Heart left ventricle (tissue), 16 donors: ENCODE measurements at regions not wholly inside any gene's neighbourhood (a gene's known extent, or its start where the extent isn't known, plus 50 kb on each side); places are given as distances from the start of the nearest gene placed in this dataset.

Experiments
- ATAC-seq, 4 donors: fragments of 200-7000 bp; cut with Tn5 transposase; one replicate each; pipeline ENCODE4 v1.9.1; 2020 to 2022; ENCODE audit warnings: moderate library complexity in 4 of 4, mild to moderate bottlenecking in 3 of 4, moderate number of reproducible peaks in 1 of 4
- DNase-seq, 5 donors: peaks; one replicate each; pipeline ENCODE4 v3.0.0-alpha.2; 2020
- H3K27ac ChIP-seq, 12 donors: fragments of 200-600 bp; sonication (generic) in 4 of 12; one replicate each; pipeline versions ENCODE4 v1.5.0 to v1.8.0; 2016 to 2022; ENCODE audit warnings: mild to moderate bottlenecking in 2 of 12
- H3K27me3 ChIP-seq, 9 donors: fragments of 200-600 bp; sonication (generic) in 2 of 9; one replicate each; pipeline versions ENCODE4 v1.5.1 to v1.8.0; 2016 to 2022; ENCODE audit warnings: mild to moderate bottlenecking in 3 of 9
- H3K36me3 ChIP-seq, 9 donors: fragments of 200-600 bp; sonication (generic) in 2 of 9; one replicate each; pipeline versions ENCODE4 v1.5.0 to v1.8.0; 2018 to 2022; ENCODE audit warnings: mild to moderate bottlenecking in 2 of 9
- H3K4me1 ChIP-seq, 12 donors: fragments of 200-600 bp; sonication (generic) in 4 of 12; one replicate each; pipeline versions ENCODE4 v1.5.0 to v1.8.0; 2016 to 2022; ENCODE audit warnings: mild to moderate bottlenecking in 3 of 12
- H3K4me3 ChIP-seq, 12 donors: fragments of 200-600 bp; sonication (generic) in 4 of 12; one replicate each; pipeline versions ENCODE4 v1.5.0 to v1.8.0; 2017 to 2022; ENCODE audit warnings: mild to moderate bottlenecking in 9 of 12, moderate library complexity in 4 of 12
- H3K9me3 ChIP-seq, 12 donors: fragments of 200-600 bp; sonication (generic) in 4 of 12; one replicate each; pipeline versions ENCODE4 v1.5.0 to v1.8.0; 2016 to 2022; ENCODE audit warnings: mild to moderate bottlenecking in 1 of 12
- POLR2A ChIP-seq, 2 donors: fragments of 450-650 bp; IDR thresholded peaks; one replicate each; pipeline ENCODE4 v1.6.1; 2017; ENCODE audit warnings: antibody characterized with exemption in 2 of 2, mild to moderate bottlenecking in 2 of 2, moderate library complexity in 2 of 2
- WGBS, 4 donors: extraction: QIAGEN DNeasy Blood & Tissue Kit in 2 of 4; methylation state at CpG; one replicate each; pipeline versions ENCODE4 v1.1.5 to v1.1.7; 2013 to 2018; 5-methylcytosine and 5-hydroxymethylcytosine counted together
- intact Hi-C, 10 donors: fragments of 100-400 bp; cut with DNase I; formaldehyde crosslinking; loops; one replicate each; pipeline versions ENCODE4 v1.11.1 to v1.14.2; 2022
- TF ChIP-seq, protein P1 (sequence below), 12 donors: fragments of 200-600 bp; sonication (generic) in 4 of 12; IDR thresholded peaks; one replicate each; pipeline versions ENCODE4 v1.5.0 to v1.8.0; 2018 to 2022; ENCODE audit warnings: antibody characterized with exemption in 12 of 12, mild to moderate bottlenecking in 5 of 12
- donor health status: ischemic (EF 13 %, LVEDD 7.1; RV severe dilation, severe dysfunction).
- donor health status: healthy with polysubstance abuse.
- donor health status: DM: no; HTN: yes; CAD: no.
- donor health status: DM: no; HTN: no; CAD: no.
- donor health status: ischemic (EF 25% LVEDD 6.9; RV normal size, moderate dysfunction).
- donor health status: ischemic (EF 25% LVEDD 5.7; RV mildly dilated, moderate dysfunction).
- donor health status: healthy.
- donor health status: DM: yes; HTN: yes; CAD: no.
- donor health status: ischemic (EF 35%, LVEDD 5.7; RV mildly dilated, moderate dysfunction).
- donor health status: nonischemic (EF 11% LVEDD 7.7; RV severe dilation, severe dysfunction).
- donor health status: DM: yes; HTN: yes; CAD: no.
- donor health status: PGD.
- donor health status: ischemic (EF 29% LVEDD 5.4; RV normal size, mild dysfunction).
- donor health status: nonischemic (EF 23%, LVEDD 6.1; RV moderate dilation, normal function).

DNA sequence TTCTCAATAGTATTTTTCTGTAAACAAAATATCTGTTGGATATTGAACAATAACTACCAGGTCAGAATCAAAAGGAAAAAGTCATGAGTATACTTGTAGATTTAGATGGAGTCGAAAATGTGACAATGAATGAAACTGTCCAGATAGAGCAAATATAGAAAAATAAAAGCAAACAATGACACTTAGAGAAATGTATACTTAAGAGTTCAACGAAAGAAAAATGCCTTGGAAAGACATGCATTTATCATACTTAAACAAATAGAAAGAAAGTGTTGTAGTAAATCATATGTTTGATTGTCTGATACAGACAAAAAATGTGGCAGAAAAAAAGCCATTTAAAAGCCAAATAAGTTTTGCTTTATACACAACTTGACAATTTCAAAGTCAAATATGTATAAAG, 571.2 kb upstream of the MGAT4C start:
- no peaks in the 10 kb centered on the region for H3K36me3 ChIP-seq
- no peak for TF ChIP-seq POLR2A (IDR thresholded peaks at IDR 0.05)
- TF ChIP-seq, protein P1, sequence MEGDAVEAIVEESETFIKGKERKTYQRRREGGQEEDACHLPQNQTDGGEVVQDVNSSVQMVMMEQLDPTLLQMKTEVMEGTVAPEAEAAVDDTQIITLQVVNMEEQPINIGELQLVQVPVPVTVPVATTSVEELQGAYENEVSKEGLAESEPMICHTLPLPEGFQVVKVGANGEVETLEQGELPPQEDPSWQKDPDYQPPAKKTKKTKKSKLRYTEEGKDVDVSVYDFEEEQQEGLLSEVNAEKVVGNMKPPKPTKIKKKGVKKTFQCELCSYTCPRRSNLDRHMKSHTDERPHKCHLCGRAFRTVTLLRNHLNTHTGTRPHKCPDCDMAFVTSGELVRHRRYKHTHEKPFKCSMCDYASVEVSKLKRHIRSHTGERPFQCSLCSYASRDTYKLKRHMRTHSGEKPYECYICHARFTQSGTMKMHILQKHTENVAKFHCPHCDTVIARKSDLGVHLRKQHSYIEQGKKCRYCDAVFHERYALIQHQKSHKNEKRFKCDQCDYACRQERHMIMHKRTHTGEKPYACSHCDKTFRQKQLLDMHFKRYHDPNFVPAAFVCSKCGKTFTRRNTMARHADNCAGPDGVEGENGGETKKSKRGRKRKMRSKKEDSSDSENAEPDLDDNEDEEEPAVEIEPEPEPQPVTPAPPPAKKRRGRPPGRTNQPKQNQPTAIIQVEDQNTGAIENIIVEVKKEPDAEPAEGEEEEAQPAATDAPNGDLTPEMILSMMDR (IDR thresholded peaks at IDR 0.05), result no peak
- DNase-seq (no peak), ATAC-seq (no peak)
- no peak overlapping the region for H3K27ac ChIP-seq
- 73 to 84% (median 77%) methylated on average over 2 of the region's 2 CpGs for WGBS, 4 donors
- intact Hi-C loops, result no loop called here
- H3K4me1 ChIP-seq, result no peaks in the 10 kb centered on the region
- no peak overlapping the region for H3K4me3 ChIP-seq
- H3K9me3 ChIP-seq, result no peaks in the 10 kb centered on the region
- H3K27me3 ChIP-seq, result no peaks in the 10 kb centered on the region

DNA sequence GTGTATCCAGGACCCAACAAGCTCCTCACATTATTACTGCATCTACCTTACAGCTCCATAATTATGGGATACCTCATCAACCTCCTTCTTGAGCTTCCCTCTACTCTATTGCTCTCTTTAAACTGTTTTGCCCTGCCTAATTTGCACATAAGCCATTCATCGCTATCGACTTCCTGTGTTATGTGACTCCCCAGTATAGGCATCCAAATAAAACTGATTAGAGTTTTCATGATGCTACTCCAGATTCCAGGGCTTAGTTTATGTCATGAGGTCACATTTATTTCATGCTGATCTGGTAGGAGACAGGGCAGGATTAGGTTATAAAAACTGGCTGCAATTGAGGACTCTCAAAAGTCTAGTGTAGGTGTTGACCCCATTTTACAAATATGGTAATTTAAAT, 569.9 kb upstream of the MGAT4C start:
- TF ChIP-seq POLR2A (IDR thresholded peaks at IDR 0.05), result no peak
- TF ChIP-seq, protein P1 (IDR thresholded peaks at IDR 0.05), result no peak
- no peaks in the 10 kb centered on the region for H3K9me3 ChIP-seq
- no peak for DNase-seq
- ATAC-seq, result no peak
- no peaks in the 10 kb centered on the region for H3K4me1 ChIP-seq
- 82 to 94% (median 87%) methylated on average over 2 of the region's 2 CpGs for WGBS, 4 donors
- H3K4me3 ChIP-seq, result no peak overlapping the region
- H3K36me3 ChIP-seq, result no peaks in the 10 kb centered on the region
- no peaks in the 10 kb centered on the region for H3K27me3 ChIP-seq
- intact Hi-C loops, result no loop called here
- H3K27ac ChIP-seq, result no peak overlapping the region

DNA sequence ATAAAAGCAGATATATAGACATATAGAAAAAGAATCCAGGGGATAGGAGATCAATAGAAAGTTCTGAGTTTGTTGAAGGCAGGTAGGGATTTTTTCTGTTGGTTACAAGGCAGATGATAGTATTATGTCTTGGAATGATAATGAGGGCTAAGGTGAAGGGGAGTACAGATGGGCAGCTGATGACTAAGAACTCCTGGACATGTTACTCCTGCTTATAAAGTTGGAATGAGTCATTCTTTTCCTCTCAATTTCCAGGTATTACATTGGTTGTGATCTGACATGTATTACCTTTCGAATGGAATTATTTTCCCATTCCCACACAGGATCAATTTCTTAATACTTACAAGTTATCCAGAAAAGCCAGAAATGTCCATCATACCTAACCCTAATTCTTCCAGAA, 545.2 kb upstream of the MGAT4C start:
- Histone ChIP-seq H3K27me3 (no peaks in the 10 kb centered on the region), H3K9me3 (no peaks in the 10 kb centered on the region), H3K27ac (no peak overlapping the region), H3K36me3 (no peaks in the 10 kb centered on the region), H3K4me1 (no peaks in the 10 kb centered on the region), H3K4me3 (no peak overlapping the region)
- intact Hi-C loops, result no loop called here
- ATAC-seq (no peak), DNase-seq (no peak)
- WGBS, 4 donors, result 79 to 95% (median 92%) methylated on average over 1 of the region's 1 CpG
- TF ChIP-seq POLR2A (IDR thresholded peaks at IDR 0.05), result no peak
- TF ChIP-seq, protein P1 (IDR thresholded peaks at IDR 0.05), result no peak

DNA sequence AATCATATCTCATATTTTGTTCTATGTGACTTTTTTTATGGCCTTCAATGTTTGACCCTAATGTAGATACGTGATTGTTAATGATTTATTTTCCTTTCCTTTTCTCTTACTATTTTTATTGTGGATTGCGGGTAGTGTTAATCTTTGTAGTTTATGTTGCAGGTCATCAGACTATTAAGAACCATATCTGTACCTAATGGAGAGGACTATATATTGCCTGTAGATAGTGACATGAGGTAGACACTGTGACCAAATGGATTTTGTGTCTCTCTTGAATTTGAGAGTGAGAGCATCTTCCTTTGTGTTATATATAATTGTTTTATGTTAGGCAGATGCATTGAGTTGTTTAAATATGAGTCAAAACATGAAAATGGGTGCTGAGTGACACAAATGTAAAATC, 543.4 kb upstream of the MGAT4C start:
- 85 to 92% (median 89%) methylated on average over 2 of the region's 2 CpGs for WGBS, 4 donors
- TF ChIP-seq, protein P1 (IDR thresholded peaks at IDR 0.05), result no peak
- no peak for TF ChIP-seq POLR2A (IDR thresholded peaks at IDR 0.05)
- ATAC-seq (no peak), DNase-seq (no peak)
- Histone ChIP-seq H3K4me3 (no peak overlapping the region), H3K27ac (no peak overlapping the region), H3K4me1 (no peaks in the 10 kb centered on the region), H3K9me3 (no peaks in the 10 kb centered on the region), H3K36me3 (no peaks in the 10 kb centered on the region), H3K27me3 (no peaks in the 10 kb centered on the region)
- intact Hi-C loops, result no loop called here
